ENCODE measurements at regions not wholly inside any gene's neighbourhood (a gene's known extent, or its start where the extent isn't known, plus 50 kb on each side); places are given as distances from the start of the nearest gene placed in this dataset.

DNA sequence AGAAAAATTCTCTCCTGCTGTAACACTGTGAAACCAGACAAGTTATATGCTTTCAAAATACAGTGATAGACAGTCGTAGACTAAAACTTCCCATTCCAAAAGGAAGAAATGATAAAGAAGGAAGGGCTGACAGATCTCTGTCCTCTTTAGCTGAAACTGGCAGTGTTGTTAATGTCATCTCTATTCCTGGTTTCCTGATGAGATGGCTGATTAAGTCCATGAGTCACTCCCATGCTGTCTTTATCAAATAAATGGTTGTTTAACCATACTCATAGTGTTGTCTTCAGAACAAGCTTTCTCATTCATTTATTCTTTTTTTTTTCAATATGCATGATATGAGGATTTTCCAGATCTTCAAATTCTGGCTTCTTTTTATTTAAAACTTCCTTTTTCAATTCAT lies 952.2 kb upstream of the WWC1 start:
- no peaks in the 10 kb centered on the region for H3K79me2 ChIP-seq (ENCODE audit: control insufficient read depth, insufficient read depth, low read length)

More for the DNA sequence above, 952.2 kb upstream of the WWC1 start:
- Histone ChIP-seq H3K9me3 (replicated peaks; ENCODE audit: control insufficient read depth, insufficient read depth, low read length) (no peaks in the 10 kb centered on the region), H3K4me1 (ENCODE audit: control insufficient read depth, insufficient read depth, low read length) (no peaks in the 10 kb centered on the region), H3K4me3 (no peak overlapping the region), H4K20me1 (ENCODE audit: control insufficient read depth, insufficient read depth) (no peaks in the 10 kb centered on the region), H2AFZ (ENCODE audit: control insufficient read depth, low read depth, low read length) (no peak overlapping the region), H3K36me3 (ENCODE audit: control insufficient read depth in 2 of 2, insufficient read depth in 2 of 2, low read length in 1 of 2) (no peaks in the 10 kb centered on the region), H3K27me3 (replicated peaks in 1 of 2; ENCODE audit: control insufficient read depth in 2 of 2, insufficient read depth in 2 of 2, low read length in 1 of 2) (no peaks in the 10 kb centered on the region), H3K27ac (ENCODE audit: control insufficient read depth, insufficient read depth) (no peak overlapping the region), H3K4me2 (ENCODE audit: control insufficient read depth, insufficient read depth) (no peak overlapping the region), H3K9ac (ENCODE audit: control insufficient read depth, insufficient read depth, low read length) (no peak overlapping the region)
- SMC1A ChIA-PET (ENCODE audit: uncharacterized antibody, unreplicated experiment) = no interaction called here
- POLR2A ChIA-PET = no interaction called here
- no peak for TF ChIP-seq CREB1 (IDR thresholded peaks at IDR 0.05; ENCODE audit: low read depth)
- no peak for TF ChIP-seq KAT2A (conservative IDR thresholded peaks at IDR 0.05; ENCODE audit: control insufficient read depth, low read depth, low read length)
- TF ChIP-seq TCF12 (IDR thresholded peaks at IDR 0.05; ENCODE audit: low read depth, low read length) = no peak
- TF ChIP-seq MEF2B (IDR thresholded peaks at IDR 0.05; ENCODE audit: partially characterized antibody, poor library complexity, severe bottlenecking) = no peak
- no peak for TF ChIP-seq POLR2AphosphoS2 (IDR thresholded peaks at IDR 0.05; ENCODE audit: low read depth, low read length)
- TF ChIP-seq, protein P1, sequence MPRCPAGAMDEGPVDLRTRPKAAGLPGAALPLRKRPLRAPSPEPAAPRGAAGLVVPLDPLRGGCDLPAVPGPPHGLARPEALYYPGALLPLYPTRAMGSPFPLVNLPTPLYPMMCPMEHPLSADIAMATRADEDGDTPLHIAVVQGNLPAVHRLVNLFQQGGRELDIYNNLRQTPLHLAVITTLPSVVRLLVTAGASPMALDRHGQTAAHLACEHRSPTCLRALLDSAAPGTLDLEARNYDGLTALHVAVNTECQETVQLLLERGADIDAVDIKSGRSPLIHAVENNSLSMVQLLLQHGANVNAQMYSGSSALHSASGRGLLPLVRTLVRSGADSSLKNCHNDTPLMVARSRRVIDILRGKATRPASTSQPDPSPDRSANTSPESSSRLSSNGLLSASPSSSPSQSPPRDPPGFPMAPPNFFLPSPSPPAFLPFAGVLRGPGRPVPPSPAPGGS (IDR thresholded peaks at IDR 0.05; ENCODE audit: borderline replicate concordance, insufficient read depth, low read depth, low read length, poor library complexity, severe bottlenecking) = no peak
- TF ChIP-seq EP300 (IDR thresholded peaks at IDR 0.05; ENCODE audit: borderline replicate concordance in 1 of 2, control insufficient read depth in 1 of 2, low read depth in 2 of 2, low read length in 2 of 2) = no peak
- TF ChIP-seq SMAD5 (IDR thresholded peaks at IDR 0.05; ENCODE audit: low read depth) = no peak
- TF ChIP-seq, protein P2, sequence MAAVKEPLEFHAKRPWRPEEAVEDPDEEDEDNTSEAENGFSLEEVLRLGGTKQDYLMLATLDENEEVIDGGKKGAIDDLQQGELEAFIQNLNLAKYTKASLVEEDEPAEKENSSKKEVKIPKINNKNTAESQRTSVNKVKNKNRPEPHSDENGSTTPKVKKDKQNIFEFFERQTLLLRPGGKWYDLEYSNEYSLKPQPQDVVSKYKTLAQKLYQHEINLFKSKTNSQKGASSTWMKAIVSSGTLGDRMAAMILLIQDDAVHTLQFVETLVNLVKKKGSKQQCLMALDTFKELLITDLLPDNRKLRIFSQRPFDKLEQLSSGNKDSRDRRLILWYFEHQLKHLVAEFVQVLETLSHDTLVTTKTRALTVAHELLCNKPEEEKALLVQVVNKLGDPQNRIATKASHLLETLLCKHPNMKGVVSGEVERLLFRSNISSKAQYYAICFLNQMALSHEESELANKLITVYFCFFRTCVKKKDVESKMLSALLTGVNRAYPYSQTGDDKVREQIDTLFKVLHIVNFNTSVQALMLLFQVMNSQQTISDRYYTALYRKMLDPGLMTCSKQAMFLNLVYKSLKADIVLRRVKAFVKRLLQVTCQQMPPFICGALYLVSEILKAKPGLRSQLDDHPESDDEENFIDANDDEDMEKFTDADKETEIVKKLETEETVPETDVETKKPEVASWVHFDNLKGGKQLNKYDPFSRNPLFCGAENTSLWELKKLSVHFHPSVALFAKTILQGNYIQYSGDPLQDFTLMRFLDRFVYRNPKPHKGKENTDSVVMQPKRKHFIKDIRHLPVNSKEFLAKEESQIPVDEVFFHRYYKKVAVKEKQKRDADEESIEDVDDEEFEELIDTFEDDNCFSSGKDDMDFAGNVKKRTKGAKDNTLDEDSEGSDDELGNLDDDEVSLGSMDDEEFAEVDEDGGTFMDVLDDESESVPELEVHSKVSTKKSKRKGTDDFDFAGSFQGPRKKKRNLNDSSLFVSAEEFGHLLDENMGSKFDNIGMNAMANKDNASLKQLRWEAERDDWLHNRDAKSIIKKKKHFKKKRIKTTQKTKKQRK (IDR thresholded peaks at IDR 0.05; ENCODE audit: low read depth, low read length) = no peak
- intact Hi-C loops (cut with micrococcal nuclease; ENCODE audit: unreplicated experiment) (no loop called here), in situ Hi-C loops (cut with MboI) (no loop called here)
- DNase-seq (ENCODE audit: low read depth, low spot score) (no peak), ATAC-seq (no peak), FAIRE-seq (no peak)
- no TSS peak for BruUV-seq (replicated peaks)
- WGBS (ENCODE audit: insufficient coverage, insufficient replicate concordance, low lambda C conversion rate, missing lambda C conversion rate) = 11% methylated on average over 1 of the region's 1 CpG
- RAD21 ChIA-PET (ENCODE audit: unreplicated experiment) = no interaction called here
- CTCF ChIA-PET = no interaction called here

Data from GM12878 (cell line).